ENCODE measurements at regions not wholly inside any gene's neighbourhood (a gene's known extent, or its start where the extent isn't known, plus 50 kb on each side); places are given as distances from the start of the nearest gene placed in this dataset.
A peak's percentile ranks its signal among the peaks of the same experiment; 100 is the strongest.

DNA sequence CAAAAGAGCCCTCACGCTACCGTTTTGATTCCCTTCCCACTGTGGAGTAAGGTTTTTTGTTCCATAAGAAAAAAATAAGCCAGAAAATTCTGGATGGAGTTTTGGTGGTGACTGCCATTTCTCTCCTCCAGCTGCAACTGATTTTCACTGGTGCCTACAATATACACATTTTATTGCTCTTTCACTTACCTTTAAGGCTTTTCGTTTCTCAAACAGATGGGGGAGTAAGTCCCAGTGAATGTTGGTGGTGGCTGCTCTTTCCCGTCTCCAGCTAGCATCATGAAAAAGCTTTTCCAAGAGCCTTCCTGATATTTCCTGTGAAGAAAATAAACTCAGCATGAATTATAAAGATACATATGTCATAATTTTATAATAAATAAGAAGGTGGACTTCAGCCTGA is 932.5 kb upstream of the PIK3C3 start:
- DNase-seq: no peak

DNA sequence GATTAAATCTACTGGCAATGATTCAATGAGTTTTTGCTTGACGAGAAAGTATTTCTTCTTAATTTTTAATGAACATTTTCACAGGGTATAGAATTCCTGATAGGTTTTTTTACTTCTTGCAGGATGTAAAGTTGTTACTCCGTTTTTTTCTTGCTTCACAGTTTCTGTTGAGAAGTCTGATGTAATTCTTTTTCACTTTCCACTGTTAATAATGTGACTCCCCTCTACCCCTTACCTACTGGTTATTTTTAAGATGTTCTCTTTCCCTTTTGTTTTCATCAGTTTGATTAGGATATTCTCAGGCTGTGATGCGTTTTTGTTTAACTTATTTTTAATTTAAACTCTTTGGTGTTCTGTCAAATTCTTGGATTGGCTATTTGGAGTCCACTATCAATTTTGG is 933.9 kb upstream of the PIK3C3 start:
- DNase-seq: no peak

DNA sequence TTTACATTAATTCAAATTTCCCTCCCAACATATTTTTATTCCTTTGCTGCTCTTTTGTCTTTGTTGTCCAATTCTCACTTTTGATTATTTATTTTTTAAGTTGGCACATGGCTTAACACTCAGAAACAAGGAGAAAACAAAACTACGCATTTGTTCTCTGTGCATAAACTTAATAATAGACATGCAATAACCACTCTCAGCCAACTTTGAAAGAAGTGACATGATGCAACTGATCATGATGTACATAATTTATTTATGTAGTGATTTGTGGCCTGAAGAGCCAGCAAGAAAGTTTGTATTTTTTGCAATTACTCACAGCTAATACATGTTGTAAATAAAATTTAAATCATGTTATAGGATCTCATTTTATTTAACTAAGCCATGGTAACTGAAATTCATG is 942.8 kb upstream of the PIK3C3 start:
- DNase-seq: no peak

DNA sequence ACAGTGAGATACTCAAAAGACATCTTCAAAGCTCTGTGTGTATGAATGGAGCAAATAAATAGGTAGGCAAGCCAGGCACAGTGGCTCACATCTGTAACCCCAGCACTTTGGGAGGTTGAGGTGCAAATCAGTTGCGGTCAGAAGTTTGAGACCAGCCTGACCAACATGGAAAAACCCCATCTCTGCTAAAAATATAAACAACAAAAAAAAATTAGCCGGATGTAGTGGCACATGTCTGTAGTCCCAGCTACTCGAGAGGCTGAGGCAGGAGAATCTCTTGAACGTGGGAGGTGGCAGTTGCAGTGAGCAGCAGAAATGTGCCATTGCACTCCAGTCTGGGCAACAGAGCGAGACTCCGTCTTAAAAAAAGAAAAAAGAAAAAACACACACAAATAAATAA is 945.1 kb upstream of the PIK3C3 start:
- DNase-seq: no peak

DNA sequence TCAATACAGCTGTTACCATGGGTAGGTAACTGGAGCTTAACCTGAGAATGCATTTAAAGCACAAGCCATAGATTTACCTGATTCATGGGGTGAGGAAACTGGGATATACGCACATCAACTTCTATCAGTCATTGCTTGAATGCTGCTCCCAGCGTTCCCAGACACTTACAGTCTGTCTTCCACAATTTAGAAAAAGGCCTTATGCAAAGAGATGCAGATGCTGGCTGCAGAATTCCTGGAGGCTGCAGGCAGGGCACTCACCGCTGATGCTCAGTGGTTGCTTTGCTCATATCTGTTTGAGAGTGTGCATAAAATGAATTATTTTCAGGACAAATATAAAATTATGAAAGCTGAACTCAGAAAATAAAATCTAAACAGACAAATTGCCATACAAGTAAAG is 950.7 kb upstream of the PIK3C3 start:
- no peak for DNase-seq

DNA sequence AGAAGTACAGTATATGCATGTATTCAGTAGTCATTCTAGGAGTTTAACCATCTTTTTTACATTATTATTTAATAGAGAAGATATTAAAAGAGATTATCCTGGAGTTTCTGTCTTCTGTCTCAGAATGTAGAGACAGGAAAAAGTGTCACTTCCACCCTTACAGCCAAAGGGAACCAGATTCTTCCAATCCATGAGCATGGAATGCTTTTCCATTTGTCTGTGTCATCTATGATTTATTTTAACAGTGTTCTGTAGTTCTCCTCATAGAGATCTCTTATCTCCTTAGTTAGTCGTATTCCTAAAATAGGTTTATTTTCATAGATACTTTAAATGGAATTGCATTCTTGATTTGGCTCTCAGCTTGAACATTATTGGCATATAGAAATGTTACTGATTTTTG is 959.5 kb upstream of the PIK3C3 start:
- no peak for DNase-seq

DNA sequence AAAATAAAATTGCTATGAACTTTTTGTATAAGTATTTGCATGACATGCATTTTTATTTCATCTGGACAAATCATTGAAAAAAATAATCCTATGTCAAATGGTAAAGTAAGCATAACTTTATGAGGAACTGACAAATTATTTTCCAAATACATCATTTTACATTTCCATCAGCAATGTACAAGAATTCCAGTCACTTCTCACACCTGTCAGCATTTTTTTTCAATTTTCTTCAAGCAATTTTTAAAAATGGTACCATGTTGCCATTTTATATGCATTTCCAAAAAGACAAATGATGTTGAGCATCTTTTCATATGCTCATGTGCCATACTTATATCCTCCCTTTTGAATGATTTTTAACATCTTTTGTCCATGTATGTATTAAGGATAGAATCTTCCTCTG is 961.7 kb upstream of the PIK3C3 start:
- DNase-seq: no peak

DNA sequence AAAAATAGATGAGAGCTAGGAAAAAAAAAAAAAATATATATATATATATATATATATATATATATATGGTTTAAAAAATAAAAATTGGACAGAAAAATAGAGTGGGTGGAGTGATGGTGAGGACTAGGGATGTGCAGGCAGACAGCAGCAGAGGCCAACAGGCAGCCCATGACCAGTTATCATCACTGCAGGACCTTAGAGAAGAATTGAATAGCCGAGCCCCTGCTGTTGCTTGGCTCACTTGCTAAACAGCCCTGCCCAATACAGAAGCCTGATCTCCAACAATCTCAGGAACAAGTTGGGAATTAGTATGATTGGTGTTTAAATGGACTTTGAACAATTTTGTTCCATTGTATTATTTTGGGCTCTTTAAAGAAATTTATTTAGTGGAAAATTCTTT is 967.5 kb upstream of the PIK3C3 start:
- no peak for DNase-seq

DNA sequence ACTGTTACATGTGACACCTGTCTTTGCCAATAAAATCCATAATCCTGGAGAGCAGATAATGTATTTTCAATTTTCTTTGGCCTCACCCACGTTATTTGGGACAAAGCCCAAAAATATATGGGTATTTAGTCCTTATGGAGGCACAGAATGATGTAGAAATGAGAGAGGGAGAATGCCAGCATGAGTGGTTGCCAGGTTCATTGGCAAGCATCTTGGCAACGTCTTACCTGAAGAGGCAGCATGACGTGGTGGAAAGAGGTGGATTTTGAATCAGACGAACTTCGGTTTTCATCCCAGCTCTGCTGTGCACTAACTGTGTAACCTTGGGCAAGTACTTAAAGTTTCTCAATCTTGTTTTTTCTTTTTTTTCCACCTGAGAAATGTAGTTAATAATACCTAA is 969.6 kb upstream of the PIK3C3 start:
- no peak for DNase-seq

DNA sequence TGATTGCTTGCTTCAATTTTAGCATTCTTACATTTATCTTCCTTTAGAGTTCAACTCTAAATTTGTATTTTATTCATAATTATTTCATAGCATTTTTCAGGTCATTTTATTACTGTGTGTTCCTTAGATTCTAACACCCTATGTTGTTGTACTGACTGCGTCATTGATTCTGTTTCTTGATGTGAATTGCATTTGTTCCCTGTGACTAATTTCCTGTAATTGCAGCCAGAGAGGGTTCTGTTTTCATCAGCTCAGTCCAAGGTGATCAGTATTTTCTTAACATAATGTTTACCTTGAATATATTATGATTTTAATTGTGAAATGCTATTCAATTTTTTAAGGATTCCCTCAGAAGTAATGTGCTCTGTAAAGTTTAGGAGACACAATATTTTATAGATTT is 970.2 kb upstream of the PIK3C3 start:
- no peak for DNase-seq

DNA sequence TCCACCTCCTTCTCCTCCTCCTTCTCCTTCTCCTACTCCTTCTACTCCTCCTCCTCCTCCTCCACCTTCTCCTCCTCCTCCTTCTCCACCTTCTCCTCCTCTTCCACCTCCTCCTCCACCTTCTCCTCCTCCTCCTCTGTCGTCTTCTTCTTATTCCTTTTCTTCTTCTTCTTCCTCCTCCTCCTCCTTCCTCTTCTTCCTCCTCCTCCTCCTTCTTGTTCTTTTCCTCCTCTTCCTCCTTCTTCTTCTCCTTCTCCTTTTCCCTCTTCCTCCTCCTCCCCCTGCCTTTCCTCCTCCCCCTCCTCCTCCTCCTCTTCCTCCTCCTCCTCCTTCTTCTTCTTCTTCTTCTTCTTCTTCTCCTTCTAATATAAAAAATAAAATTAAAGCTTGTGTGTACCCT is 971.2 kb upstream of the PIK3C3 start:
- no peak for DNase-seq

DNA sequence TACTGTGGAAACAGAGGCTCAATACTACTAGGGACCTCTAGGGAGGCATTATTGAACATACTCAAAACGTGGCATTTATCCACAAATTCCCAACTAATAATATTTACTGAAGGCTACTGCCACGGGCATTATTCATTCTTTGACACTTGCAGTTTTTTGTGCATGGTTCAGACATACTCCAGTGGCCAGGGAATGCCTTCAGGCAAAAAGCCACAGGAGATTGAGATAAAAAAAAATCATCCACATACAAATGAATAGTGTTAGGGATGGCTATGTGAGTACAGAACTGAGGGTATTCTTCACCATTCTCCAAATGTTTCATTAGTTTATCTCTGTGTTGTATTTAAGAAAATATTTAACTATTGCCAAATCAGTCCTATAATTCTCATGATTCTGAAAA is 974.9 kb upstream of the PIK3C3 start:
- DNase-seq: peak in 1 of 3 experiments; percentile 31

DNA sequence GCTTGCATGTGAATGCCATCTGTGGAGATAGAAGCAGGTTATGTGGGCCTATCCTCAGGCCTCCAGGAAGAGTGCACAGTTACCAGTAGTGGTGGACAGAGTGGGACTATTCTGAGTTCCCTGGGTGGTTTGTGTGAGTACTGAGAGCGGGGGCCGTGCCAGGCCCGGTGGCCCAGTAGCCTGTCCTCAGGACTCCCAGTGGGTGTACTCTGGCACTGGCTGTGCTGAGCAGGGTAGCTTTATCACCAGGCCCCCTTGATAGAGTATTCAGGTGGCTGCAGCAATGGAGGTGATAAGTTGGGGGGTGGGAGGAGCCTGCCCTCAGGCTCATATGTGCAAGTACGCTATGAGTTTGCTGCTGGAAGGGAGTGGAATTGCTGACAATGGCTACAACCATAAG is 979.0 kb upstream of the PIK3C3 start:
- DNase-seq: no peak

DNA sequence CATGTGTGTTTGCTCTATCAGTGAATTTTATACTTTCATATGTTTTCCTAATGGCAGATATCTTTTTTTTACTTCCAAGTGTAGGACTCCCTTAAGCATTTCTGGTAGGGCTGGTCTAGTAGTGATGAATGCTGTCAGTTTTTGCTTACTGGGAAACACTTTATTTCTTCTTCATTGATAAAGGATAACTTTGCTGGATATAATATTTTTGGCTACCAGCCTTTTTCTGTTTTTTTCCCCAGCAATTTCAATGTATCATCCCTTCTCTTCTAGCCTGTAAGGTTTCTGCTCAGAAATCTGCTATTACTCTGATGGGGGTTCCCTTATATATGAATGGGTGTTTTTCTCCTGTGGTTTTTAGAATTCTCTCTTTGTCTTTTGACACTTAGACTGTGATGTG is 980.6 kb upstream of the PIK3C3 start:
- DNase-seq: no peak

DNA sequence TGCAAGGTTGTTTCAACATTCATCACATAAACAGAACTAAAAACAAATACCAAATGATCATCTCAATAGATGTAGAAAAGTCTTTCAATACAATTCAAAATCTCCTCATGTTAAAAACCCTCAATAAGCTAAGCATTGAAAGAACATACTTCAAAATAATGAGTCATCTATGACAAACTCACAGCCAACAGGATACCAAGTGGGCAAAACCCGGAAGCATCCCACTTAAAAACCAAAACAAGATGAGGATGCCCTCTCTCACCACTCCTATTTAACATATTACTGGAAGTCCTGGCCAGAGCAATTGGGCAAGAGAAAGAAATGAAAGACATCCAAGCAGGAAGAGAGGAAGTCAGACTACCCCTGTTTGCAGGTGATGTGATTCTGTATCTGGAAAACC is 992.2 kb upstream of the PIK3C3 start:
- no peak for DNase-seq

DNA sequence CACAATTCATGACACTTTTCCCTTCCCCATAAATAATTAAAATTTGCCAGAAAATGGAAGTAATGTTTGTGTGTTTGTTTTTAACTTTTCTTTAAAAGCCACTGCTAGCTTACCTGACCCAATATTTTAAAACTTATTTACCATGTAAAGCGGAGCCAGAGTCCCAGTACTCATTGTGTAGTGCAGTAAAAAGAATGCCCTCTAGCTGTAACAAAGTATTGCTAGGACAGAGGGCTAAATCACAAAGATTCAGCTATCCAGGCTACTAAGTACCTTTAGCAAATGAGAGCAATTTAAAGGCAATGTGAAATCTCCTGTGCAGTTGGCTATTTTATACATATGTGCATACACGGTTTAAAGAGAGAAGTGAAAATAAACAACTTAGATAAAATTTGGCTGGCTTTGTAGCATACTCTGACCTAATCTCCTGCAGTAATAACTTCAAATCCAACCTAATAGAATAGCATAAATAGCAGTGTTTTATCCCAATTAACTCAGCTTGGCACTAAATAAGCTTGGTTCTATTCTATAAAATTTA is 997.4 kb upstream of the PIK3C3 start:
- no peak for DNase-seq

DNA sequence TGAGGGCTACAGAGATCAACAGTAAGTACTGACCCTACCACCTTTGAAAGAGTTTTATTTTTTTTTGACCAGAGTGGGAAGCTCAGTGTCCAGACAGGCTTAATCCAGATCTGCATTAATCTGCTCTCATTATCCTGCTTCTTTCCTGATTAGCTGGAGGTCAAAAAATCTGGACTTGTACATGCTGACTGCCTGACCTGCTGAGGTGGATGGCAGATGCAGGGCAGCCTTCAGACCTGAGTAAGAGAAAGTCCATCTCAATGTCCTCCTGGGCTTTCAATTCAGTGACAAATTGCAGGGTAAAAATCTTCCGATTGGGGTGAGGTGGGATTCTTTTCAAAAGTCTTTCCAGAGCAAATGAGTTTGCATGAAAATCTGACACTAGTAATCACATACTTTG is 998.8 kb upstream of the PIK3C3 start:
- no peak for DNase-seq

DNA sequence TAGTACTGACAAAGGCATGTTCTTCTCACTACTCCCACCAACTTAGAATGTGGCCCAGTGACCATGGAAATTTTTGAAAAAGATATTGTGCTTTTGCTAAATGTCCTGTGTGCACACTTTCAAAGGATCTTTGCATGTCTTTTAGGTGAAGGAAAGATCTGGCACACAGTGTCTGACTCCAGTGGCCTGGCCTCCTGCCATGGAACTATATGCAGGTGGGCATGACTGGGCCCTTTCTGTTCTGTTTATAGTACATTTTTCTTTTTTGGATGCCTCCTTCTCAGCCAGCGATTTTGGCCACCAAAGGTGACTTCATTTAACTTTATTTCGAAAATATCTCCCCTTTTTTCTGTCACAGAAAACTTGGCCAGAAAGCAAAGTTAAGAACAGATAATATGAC is 999.7 kb upstream of the PIK3C3 start:
- no peak for DNase-seq

DNA sequence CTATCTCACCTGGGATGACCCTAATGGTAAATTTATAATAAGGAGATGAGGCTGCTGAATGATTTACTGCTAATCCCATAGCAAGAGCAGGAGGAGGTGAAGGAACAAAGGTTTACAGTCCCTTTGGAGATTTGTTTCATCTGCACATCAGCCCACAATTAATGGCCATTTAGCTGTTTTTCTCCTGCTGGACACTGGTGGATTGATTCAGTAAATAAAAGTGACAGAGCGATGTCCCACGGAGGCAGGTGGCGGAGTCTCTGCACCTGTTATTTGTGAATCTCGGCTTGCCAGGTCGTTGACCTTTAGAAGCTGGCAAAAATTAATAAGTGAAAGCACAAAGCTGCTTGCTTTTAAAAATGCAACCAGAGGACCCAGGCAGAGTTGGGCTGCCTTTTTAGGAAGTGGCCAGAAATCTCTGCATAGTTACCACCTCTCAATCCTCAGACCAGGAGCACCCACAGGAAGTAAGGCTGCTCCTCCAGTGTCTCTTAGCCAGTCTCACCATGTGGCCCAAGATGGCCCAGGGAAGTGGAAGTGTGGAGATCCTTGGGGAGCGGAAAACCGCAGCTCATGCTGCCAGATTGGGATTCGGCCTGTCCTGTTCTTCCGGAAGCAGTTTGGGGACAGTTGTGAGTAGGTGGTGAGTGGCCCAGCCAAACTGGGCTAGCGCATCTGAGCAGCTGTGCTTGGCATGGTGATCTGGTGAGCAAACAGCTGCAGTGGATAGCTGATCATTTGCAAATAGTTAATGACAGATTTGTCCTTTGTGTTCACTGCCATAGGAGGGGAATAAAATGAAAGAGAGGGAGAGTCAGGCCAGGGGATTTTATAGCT is 1005.7 kb upstream of the PIK3C3 start:
- DNase-seq: peak in 2 of 3 experiments; percentile 55 to 84

DNA sequence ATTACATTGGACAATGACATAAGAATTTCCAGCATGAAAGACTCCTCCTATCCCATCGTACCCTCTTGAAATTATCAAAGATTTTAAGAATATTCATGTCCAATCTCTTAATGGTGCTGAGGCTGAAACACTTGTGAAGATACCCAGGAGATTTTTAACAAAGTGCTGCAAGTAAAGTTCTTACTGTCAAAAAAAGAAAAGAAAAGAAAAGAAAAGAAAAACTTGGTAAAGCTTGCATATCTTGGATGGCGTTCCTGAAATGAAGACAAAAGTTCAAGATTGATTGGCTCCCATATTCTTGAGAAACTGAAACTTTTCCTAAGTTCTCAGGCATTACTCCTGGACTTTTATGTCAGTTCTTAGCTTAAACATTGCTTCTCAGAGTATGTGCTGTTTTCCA is 1010.5 kb upstream of the PIK3C3 start:
- DNase-seq: no peak

DNA sequence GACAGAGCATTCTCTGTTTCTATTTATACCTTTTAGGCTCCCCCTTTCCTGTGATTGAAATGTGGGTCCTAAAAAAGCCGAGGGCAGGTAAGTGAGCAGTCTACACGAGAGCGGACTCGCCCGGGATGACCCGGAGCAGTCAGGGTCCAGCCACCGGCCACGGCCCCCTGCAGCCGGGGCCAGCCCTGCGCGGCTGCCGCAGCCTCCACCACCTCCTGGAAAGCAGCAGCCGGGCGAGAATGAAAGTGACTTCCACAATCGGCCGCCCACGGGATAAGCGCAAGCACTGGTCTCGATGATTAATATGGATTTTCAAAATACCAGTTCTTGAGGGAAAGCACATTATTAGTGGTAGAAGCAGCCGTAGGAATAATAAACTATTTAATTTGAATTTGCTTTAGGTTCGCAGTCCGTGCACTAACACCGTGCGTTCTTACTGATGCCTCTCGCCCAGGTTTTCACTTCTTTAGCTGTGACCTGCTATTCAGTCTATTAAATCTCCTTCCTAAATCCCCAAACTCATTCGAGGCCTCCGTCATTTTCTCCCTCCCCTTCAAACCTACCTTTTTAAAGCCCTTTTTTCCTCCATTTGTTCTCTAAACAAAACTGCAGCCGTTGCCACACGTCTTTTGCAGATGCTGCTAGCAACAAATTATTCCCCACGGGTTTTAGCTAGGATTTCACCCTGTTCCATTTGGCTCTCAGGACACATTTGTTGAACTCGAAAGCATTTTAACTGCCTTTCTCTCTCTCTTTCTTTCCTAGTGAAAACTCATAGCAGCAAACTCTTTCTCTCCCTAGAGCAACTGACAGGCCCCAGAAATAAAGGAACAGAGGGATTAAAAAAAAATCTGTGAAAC is 1015.1 kb upstream of the PIK3C3 start:
- no peak for DNase-seq

DNA sequence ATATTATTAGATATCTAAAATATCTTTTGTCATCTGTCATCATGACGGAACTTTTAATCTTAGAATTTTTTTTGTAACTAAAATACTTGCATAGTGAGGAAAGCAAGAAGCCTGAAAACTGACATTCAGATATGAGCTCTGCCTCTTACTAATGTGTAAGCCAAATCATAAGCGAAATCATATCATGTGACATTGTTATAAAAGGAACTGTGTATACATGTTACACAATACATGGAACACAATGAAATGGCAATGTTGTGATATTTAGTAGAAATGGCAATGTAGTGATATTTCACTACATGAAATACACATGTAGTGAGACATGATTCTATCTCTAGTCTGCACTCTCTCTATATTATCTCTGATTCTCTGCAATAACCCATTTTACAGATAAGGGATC is 1016.4 kb upstream of the PIK3C3 start:
- no peak for DNase-seq

DNA sequence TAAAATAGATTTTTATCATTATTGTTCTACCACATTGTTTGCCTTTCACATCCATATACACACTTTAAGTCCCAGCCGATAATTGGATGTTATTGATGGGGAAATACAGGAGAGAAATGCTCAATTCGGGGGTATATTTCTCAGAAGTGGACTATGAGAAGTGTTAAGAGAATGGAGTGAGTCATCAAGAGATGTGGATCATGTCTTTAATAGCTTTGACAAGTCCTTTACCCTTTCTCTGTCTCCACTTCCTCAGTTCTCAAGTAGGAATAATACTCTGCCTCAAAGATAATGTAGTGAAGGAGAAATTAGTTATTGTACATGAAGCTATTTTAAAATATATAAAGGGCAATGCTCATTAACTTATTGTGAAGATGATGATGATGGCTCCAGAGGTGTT is 1017.6 kb upstream of the PIK3C3 start:
- peak in 1 of 3 experiments; percentile 66 for DNase-seq

DNA sequence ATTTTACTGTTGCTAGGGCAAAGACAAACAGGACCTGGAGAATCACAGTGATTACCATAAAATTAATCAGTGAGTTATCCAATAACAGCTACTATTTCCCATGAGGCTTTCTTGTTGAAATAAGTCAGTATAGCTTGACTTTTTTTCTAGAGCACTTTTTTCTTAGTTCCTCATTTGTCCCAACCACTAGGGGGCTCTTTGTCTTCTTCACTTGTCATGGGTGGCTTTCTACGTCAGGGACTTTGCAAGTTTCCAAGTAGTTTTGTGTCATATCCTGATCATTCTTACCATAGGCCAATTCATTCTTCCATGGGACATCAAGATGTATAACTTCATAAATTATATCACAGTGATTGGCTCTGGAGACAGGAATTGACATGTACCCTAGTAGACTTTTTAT is 1019.6 kb upstream of the PIK3C3 start:
- peak in 1 of 3 experiments; percentile 29 for DNase-seq

Measured in NCI-H1417 (cell line).